Colonic mucosa (tissue), 4 donors: ENCODE measurements at regions not wholly inside any gene's neighbourhood (a gene's known extent, or its start where the extent isn't known, plus 50 kb on each side); places are given as distances from the start of the nearest gene placed in this dataset.
A peak's percentile ranks its signal among the peaks of the same experiment; 100 is the strongest.

Experiments used
- DNase-seq: peaks from one replicate; pipeline ENCODE4 v3.0.0-alpha.2; 2020
- H3K27ac ChIP-seq: fragments of 200-600 bp; one replicate; pipeline ENCODE4 v1.8.0; 2021
- H3K27me3 ChIP-seq: fragments of 200-600 bp; one replicate; pipeline ENCODE4 v1.8.0; 2021
- H3K36me3 ChIP-seq: fragments of 200-600 bp; one replicate; pipeline ENCODE4 v1.8.0; 2021
- H3K4me1 ChIP-seq: fragments of 200-600 bp; one replicate; pipeline ENCODE4 v1.8.0; 2021; ENCODE audit warnings: mild to moderate bottlenecking
- H3K4me3 ChIP-seq: fragments of 200-600 bp; one replicate; pipeline ENCODE4 v1.8.0; 2021
- H3K9ac ChIP-seq, 2 donors: one replicate each; pipeline ENCODE4 v1.7.0; 2013; ENCODE audit warnings: control low read depth in 2 of 2, low read depth in 2 of 2, low read length in 2 of 2
- H3K9me3 ChIP-seq: fragments of 200-600 bp; one replicate; pipeline ENCODE4 v1.8.0; 2021
- intact Hi-C: fragments of 100-400 bp; cut with DNase I; formaldehyde crosslinking; loops from one replicate; pipeline ENCODE4 v1.14.1; 2022
- TF ChIP-seq, protein P1 (sequence below): fragments of 200-600 bp; IDR thresholded peaks from one replicate; pipeline ENCODE4 v1.8.0; 2022; ENCODE audit warnings: antibody characterized with exemption, mild to moderate bottlenecking
- donor health status: healthy.
- donor health status: DM: no; HTN: no; CAD: no.
- donor health status: DM: no; HTN: no; CAD: no.

DNA sequence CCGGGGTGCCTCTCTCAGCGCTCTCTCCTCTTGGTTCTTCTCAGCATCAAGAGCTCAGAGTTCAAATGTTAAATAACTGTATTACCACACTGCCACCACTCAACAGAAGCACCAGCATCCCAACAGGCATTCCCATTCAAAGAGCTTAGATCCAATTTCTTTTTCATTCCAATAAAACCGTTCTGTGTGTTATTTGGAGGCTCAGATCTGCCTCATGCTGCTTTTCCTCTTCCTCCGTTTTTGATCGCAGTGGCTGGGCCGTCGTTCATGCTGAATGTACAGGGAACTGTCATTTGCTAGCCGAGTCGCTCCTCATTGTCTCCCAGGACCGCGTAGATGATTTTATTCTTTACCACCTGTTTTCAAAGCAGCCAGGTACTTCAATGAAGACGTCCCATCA is 798.9 kb upstream of the SALL3 start:
- no peaks in the 10 kb centered on the region for H3K9me3 ChIP-seq
- TF ChIP-seq, protein P1, sequence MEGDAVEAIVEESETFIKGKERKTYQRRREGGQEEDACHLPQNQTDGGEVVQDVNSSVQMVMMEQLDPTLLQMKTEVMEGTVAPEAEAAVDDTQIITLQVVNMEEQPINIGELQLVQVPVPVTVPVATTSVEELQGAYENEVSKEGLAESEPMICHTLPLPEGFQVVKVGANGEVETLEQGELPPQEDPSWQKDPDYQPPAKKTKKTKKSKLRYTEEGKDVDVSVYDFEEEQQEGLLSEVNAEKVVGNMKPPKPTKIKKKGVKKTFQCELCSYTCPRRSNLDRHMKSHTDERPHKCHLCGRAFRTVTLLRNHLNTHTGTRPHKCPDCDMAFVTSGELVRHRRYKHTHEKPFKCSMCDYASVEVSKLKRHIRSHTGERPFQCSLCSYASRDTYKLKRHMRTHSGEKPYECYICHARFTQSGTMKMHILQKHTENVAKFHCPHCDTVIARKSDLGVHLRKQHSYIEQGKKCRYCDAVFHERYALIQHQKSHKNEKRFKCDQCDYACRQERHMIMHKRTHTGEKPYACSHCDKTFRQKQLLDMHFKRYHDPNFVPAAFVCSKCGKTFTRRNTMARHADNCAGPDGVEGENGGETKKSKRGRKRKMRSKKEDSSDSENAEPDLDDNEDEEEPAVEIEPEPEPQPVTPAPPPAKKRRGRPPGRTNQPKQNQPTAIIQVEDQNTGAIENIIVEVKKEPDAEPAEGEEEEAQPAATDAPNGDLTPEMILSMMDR = no peak
- no peak overlapping the region for H3K9ac ChIP-seq
- H3K4me1 ChIP-seq = no peaks in the 10 kb centered on the region
- no peak overlapping the region for H3K27ac ChIP-seq
- no peak overlapping the region for H3K4me3 ChIP-seq
- DNase-seq = no peak
- no peaks in the 10 kb centered on the region for H3K27me3 ChIP-seq
- no peaks in the 10 kb centered on the region for H3K36me3 ChIP-seq
- intact Hi-C loops = no loop called here

DNA sequence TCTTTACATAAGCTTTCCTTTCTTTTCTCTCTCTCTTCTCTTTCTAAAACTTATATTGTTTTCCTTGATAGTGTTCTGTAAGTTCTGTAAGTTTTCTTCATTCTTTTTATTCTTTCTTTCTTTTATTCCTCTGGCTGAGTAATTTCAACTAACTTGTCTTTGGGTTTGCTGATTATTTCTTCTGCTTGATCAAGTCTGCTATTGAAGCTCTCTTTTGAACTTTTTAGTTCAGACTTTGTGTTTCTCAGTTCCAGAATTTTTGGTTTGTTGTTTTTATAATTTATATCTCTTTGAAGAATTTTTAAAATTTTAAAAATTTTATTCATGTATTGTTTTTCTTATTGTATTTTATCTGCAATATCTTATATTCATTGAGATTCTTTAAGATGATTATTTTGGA is 795.8 kb upstream of the SALL3 start:
- TF ChIP-seq, protein P1 = no peak
- no peak for DNase-seq
- intact Hi-C loops = no loop called here
- Histone ChIP-seq H3K9ac (no peak overlapping the region), H3K9me3 (no peaks in the 10 kb centered on the region), H3K27ac (no peak overlapping the region), H3K27me3 (no peaks in the 10 kb centered on the region), H3K4me1 (no peaks in the 10 kb centered on the region), H3K4me3 (no peak overlapping the region), H3K36me3 (no peaks in the 10 kb centered on the region)

DNA sequence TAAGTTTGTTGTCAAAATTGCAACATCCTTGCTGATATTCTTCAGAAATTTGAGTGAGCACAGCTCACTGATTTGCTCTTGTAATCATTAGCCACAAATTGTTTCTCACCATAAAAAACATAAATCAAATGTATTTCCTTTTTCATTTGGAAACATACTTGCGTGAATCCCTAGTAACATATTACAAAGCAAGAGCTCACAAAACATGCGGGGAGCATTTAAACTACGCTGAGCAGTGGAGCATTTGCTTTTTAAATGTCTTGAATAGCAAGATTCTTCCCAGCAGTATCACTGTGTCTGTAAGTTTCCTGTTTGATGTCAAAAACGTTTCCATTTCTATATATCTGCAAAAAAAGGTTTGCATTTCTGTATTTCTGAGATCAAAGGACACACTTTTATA is 788.3 kb upstream of the SALL3 start:
- Histone ChIP-seq H3K27ac (no peak overlapping the region), H3K9ac (no peak overlapping the region), H3K9me3 (no peaks in the 10 kb centered on the region), H3K4me3 (no peak overlapping the region), H3K36me3 (no peaks in the 10 kb centered on the region), H3K27me3 (no peaks in the 10 kb centered on the region), H3K4me1 (no peaks in the 10 kb centered on the region)
- no peak for DNase-seq
- intact Hi-C loops = no loop called here
- TF ChIP-seq, protein P1 = no peak

DNA sequence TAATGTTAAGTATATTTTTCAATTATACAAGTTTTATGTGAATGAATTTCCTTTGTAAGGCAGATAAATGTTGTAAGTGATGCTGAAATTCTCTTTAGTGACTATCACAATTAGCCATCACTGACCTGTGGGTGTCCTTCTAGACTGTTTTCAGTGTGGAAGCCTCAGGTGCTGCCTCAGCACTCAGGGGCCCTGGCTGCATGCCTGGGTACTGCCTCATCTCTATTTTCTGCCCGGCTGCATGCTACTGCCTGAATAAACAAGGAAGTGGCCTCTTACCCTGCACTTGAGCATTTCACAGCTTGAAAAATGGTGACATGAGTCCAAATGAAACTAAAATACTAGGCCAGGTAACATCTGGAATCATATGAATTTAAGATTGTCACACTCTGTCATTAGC is 787.6 kb upstream of the SALL3 start:
- H3K27ac ChIP-seq = no peak overlapping the region
- H3K4me3 ChIP-seq = no peak overlapping the region
- no peaks in the 10 kb centered on the region for H3K27me3 ChIP-seq
- no peaks in the 10 kb centered on the region for H3K4me1 ChIP-seq
- TF ChIP-seq, protein P1 = no peak
- no peaks in the 10 kb centered on the region for H3K36me3 ChIP-seq
- intact Hi-C loops = no loop called here
- H3K9me3 ChIP-seq = no peaks in the 10 kb centered on the region
- H3K9ac ChIP-seq = no peak overlapping the region
- DNase-seq = peak; percentile 22

DNA sequence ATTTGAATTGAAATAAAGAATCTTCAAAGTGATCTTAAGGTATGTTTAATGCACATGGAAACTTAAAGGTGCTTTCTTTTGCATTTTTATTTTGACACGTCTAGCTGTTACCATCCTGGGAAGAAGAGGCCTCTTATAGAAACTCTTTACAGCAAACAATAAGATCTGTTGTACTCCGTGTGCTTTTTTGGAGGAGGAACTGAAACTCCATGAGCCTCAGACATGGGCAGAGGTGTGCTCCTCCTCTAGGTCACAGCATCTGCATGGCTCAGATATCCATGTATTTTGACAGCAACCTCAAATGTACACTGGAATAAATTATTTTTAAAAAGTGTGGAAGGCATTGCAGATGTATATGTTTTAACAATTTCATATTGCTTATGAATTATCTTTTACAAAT is 783.3 kb upstream of the SALL3 start:
- H3K27ac ChIP-seq = no peak overlapping the region
- H3K27me3 ChIP-seq = no peaks in the 10 kb centered on the region
- no peaks in the 10 kb centered on the region for H3K4me1 ChIP-seq
- TF ChIP-seq, protein P1 = no peak
- H3K4me3 ChIP-seq = no peak overlapping the region
- no peaks in the 10 kb centered on the region for H3K9me3 ChIP-seq
- no peak overlapping the region for H3K9ac ChIP-seq
- intact Hi-C loops = no loop called here
- DNase-seq = no peak
- no peaks in the 10 kb centered on the region for H3K36me3 ChIP-seq

DNA sequence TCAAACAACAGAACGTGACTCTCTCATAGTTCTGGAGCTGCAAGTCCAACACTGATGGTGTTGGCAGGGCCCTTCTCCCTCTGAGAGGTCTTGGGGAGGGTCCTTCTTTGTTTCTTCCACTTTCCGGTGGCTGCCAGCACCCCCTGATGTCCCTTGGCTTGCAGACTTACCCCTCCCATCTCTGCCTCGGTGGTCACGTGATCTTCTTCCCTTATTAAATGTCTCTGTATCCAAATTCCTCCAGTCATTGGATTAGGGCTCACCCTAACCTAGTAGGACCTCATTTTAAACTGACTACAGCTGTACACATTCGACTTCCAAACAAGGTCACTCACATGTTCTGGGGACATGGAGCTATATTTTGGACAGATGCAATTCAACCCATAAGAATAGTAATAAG is 780.6 kb upstream of the SALL3 start:
- no peaks in the 10 kb centered on the region for H3K36me3 ChIP-seq
- intact Hi-C loops = no loop called here
- no peaks in the 10 kb centered on the region for H3K27me3 ChIP-seq
- H3K27ac ChIP-seq = no peak overlapping the region
- no peak overlapping the region for H3K9ac ChIP-seq
- no peak for DNase-seq
- TF ChIP-seq, protein P1 = no peak
- H3K9me3 ChIP-seq = no peaks in the 10 kb centered on the region
- no peak overlapping the region for H3K4me3 ChIP-seq
- no peaks in the 10 kb centered on the region for H3K4me1 ChIP-seq
